A673 (cell line): ENCODE measurements at regions not wholly inside any gene's neighbourhood (a gene's known extent, or its start where the extent isn't known, plus 50 kb on each side); places are given as distances from the start of the nearest gene placed in this dataset.

Experiments used
- CTCF ChIP-seq: fragments of 300-800, 200-600 bp; sonication (generic); conservative IDR thresholded peaks from 2 replicates; pipeline ENCODE4 v1.5.1; 2017; ENCODE audit warnings: low read depth, mild to moderate bottlenecking, antibody characterized with exemption, low read length, moderate library complexity, mixed read lengths
- EZH2 ChIP-seq: fragments of 200-600 bp; sonication (generic); IDR thresholded peaks from 2 replicates; pipeline ENCODE4 v1.6.1; 2017; ENCODE audit warnings: borderline replicate concordance, low read depth, mild to moderate bottlenecking, mixed read lengths, antibody characterized with exemption, low read length; ENCODE audit not compliant: poor library complexity, severe bottlenecking

- no peak for TF ChIP-seq CTCF
- TF ChIP-seq EZH2, result no peak
Measured at GRCh38 chr3:189057369-189057768, 114.4 kb upstream of the TPRG1 start.
